Neural cell (in vitro differentiated cells): ENCODE measurements at regions not wholly inside any gene's neighbourhood (a gene's known extent, or its start where the extent isn't known, plus 50 kb on each side); places are given as distances from the start of the nearest gene placed in this dataset.

Source experiments
- H2AFZ ChIP-seq: fragments of 200-600, 300-800 bp; sonication (generic), shearing (Covaris generic); 2 replicates; pipeline ENCODE4 v1.6.0; 2014; ENCODE audit warnings: low read depth, mild to moderate bottlenecking, antibody characterized with exemption, low read length, moderate library complexity
- H3F3A ChIP-seq: fragments of 200-600 bp; shearing (Covaris generic); 2 replicates; pipeline ENCODE4 v1.6.1; 2016; ENCODE audit warnings: mild to moderate bottlenecking, moderate library complexity, mixed read lengths, antibody characterized with exemption, low read length; ENCODE audit not compliant: insufficient read depth, poor library complexity, severe bottlenecking
- H3K27ac ChIP-seq: fragments of 200-600, 300-800 bp; sonication (generic), shearing (Covaris generic); 2 replicates; pipeline ENCODE4 v1.5.1; 2014; ENCODE audit warnings: mild to moderate bottlenecking, low read length, moderate library complexity
- H3K27me3 ChIP-seq: fragments of 300-800, 200-600 bp; sonication (generic), shearing (Covaris generic); 2 replicates; pipeline ENCODE4 v1.6.0; 2014; ENCODE audit warnings: mild to moderate bottlenecking, low read depth, low read length, moderate library complexity; ENCODE audit not compliant: insufficient read depth
- H3K36me3 ChIP-seq: fragments of 300-800, 200-600 bp; sonication (generic), shearing (Covaris generic); 2 replicates; pipeline ENCODE4 v1.5.1; 2014; ENCODE audit warnings: mild to moderate bottlenecking, antibody characterized with exemption, low read length, moderate library complexity; ENCODE audit not compliant: insufficient read depth
- H3K4me2 ChIP-seq: fragments of 300-800, 200-600 bp; sonication (generic), shearing (Covaris generic); 2 replicates; pipeline ENCODE4 v1.6.0; 2014; ENCODE audit warnings: mild to moderate bottlenecking, low read length
- H3K4me3 ChIP-seq: fragments of 300-800, 200-600 bp; sonication (generic), shearing (Covaris generic); 2 replicates; pipeline ENCODE4 v1.5.1; 2014; ENCODE audit warnings: mild to moderate bottlenecking, low read length, moderate library complexity
- H3K79me2 ChIP-seq: fragments of 200-600 bp; shearing (Covaris generic); replicated peaks from 2 replicates; pipeline ENCODE4 v1.6.0; 2014; ENCODE audit warnings: mild to moderate bottlenecking, low read length, moderate library complexity; ENCODE audit not compliant: insufficient read depth
- H3K9ac ChIP-seq: fragments of 300-800, 200-600 bp; sonication (generic), shearing (Covaris generic); 2 replicates; pipeline ENCODE4 v1.6.1; 2016; ENCODE audit warnings: mild to moderate bottlenecking, low read length, mixed read lengths
- H3K9me2 ChIP-seq: fragments of 200-600 bp; shearing (Covaris generic); 2 replicates; pipeline ENCODE4 v1.6.1; 2016; ENCODE audit warnings: mild to moderate bottlenecking, low read length, mixed read lengths; ENCODE audit not compliant: insufficient read depth
- H3K9me3 ChIP-seq: fragments of 200-600, 300-800 bp; sonication (generic), shearing (Covaris generic); 2 replicates; pipeline ENCODE4 v1.6.1; 2016; ENCODE audit warnings: mild to moderate bottlenecking, mixed run types, low read length, moderate library complexity, mixed read lengths
- H4K20me1 ChIP-seq: fragments of 200-600 bp; shearing (Covaris generic); 2 replicates; pipeline ENCODE4 v1.6.1; 2016; ENCODE audit warnings: mild to moderate bottlenecking, mixed run types; ENCODE audit not compliant: insufficient read depth
- CTCF ChIP-seq: fragments of 450-650 bp; IDR thresholded peaks from 2 replicates; pipeline ENCODE4 v1.5.1; 2014; ENCODE audit warnings: antibody characterized with exemption, mild to moderate bottlenecking, moderate library complexity; ENCODE audit not compliant: poor library complexity, severe bottlenecking
- EP300 ChIP-seq: fragments of 450-650 bp; conservative IDR thresholded peaks from 2 replicates; pipeline ENCODE4 v1.6.1; 2014; ENCODE audit warnings: antibody characterized with exemption, mild to moderate bottlenecking, moderate library complexity; ENCODE audit not compliant: poor library complexity, severe bottlenecking
- EZH2 ChIP-seq: fragments of 200-600, 300-800 bp; shearing (Covaris generic), sonication (generic); IDR thresholded peaks from 2 replicates; pipeline ENCODE4 v1.6.1; 2014; ENCODE audit warnings: antibody characterized with exemption, low read length, borderline replicate concordance, mild to moderate bottlenecking; ENCODE audit not compliant: insufficient read depth, poor library complexity, severe bottlenecking
- MXI1 ChIP-seq: fragments of 450-650 bp; conservative IDR thresholded peaks from 2 replicates; pipeline ENCODE4 v1.6.1; 2014; ENCODE audit warnings: antibody characterized with exemption, mild to moderate bottlenecking; ENCODE audit not compliant: poor library complexity, severe bottlenecking
- POLR2AphosphoS5 ChIP-seq: IDR thresholded peaks from 2 replicates; pipeline ENCODE4 v1.6.1; 2012
- RAD21 ChIP-seq: fragments of 450-650 bp; conservative IDR thresholded peaks from 2 replicates; pipeline ENCODE4 v1.6.1; 2014; ENCODE audit warnings: antibody characterized with exemption, mild to moderate bottlenecking, moderate library complexity
- REST ChIP-seq: IDR thresholded peaks from 2 replicates; pipeline ENCODE4 v1.6.1; 2012; ENCODE audit warnings: borderline replicate concordance
- SMC3 ChIP-seq: fragments of 450-650 bp; conservative IDR thresholded peaks from 2 replicates; pipeline ENCODE4 v1.6.1; 2014; ENCODE audit warnings: antibody characterized with exemption, mild to moderate bottlenecking, moderate library complexity; ENCODE audit not compliant: poor library complexity
- TAF1 ChIP-seq: IDR thresholded peaks from 2 replicates; pipeline ENCODE4 v1.6.1; 2012; ENCODE audit warnings: low read depth

GRCh38 chr14:22508150-22508457, 80.9 kb downstream of the DAD1 start:
- no peaks in the 10 kb centered on the region for H3K9me2 ChIP-seq
- H3K9me3 ChIP-seq = no peaks in the 10 kb centered on the region
- no peak overlapping the region for H3K4me2 ChIP-seq
- TF ChIP-seq EP300 (no peak), RAD21 (no peak), SMC3 (no peak), MXI1 (no peak), POLR2AphosphoS5 (no peak), TAF1 (no peak), EZH2 (no peak), REST (no peak), CTCF (no peak)
- H3K4me3 ChIP-seq = no peak overlapping the region
- no peaks in the 10 kb centered on the region for H3K36me3 ChIP-seq
- H2AFZ ChIP-seq = no peak overlapping the region
- H3K27ac ChIP-seq = no peak overlapping the region
- H4K20me1 ChIP-seq = no peaks in the 10 kb centered on the region
- H3K27me3 ChIP-seq = no peaks in the 10 kb centered on the region
- no peaks in the 10 kb centered on the region for H3F3A ChIP-seq
- no peak overlapping the region for H3K9ac ChIP-seq
- no peaks in the 10 kb centered on the region for H3K79me2 ChIP-seq

- no peak overlapping the region for H3K9ac ChIP-seq
- H3K4me2 ChIP-seq = peak overlapping the region; percentile 12
- TF ChIP-seq EP300 (no peak), POLR2AphosphoS5 (no peak), MXI1 (no peak), SMC3 (no peak), RAD21 (no peak)
- no peaks in the 10 kb centered on the region for H3F3A ChIP-seq
- H3K9me3 ChIP-seq = no peaks in the 10 kb centered on the region
- no peaks in the 10 kb centered on the region for H3K79me2 ChIP-seq
- no peaks in the 10 kb centered on the region for H3K36me3 ChIP-seq
- H3K4me3 ChIP-seq = no peak overlapping the region
- H3K27ac ChIP-seq = peak overlapping the region; percentile 4
- no peaks in the 10 kb centered on the region for H4K20me1 ChIP-seq
- no peaks in the 10 kb centered on the region for H3K9me2 ChIP-seq
- no peak overlapping the region for H2AFZ ChIP-seq
- H3K27me3 ChIP-seq = no peaks in the 10 kb centered on the region
Observed at GRCh38 chr14:22506778-22507351, 82.2 kb downstream of the DAD1 start.

- TF ChIP-seq SMC3 (no peak), MXI1 (no peak), RAD21 (no peak), CTCF (no peak), EP300 (no peak), POLR2AphosphoS5 (no peak), REST (no peak), EZH2 (no peak), TAF1 (no peak)
- Histone ChIP-seq H3K36me3 (no peaks in the 10 kb centered on the region), H3K9me3 (no peaks in the 10 kb centered on the region), H3K4me2 (no peak overlapping the region), H3K4me3 (no peak overlapping the region), H3K9me2 (no peaks in the 10 kb centered on the region), H3F3A (no peaks in the 10 kb centered on the region), H3K27me3 (no peaks in the 10 kb centered on the region), H3K79me2 (no peaks in the 10 kb centered on the region), H2AFZ (no peak overlapping the region), H3K27ac (no peak overlapping the region), H3K9ac (no peak overlapping the region), H4K20me1 (no peaks in the 10 kb centered on the region)
Observed at GRCh38 chr14:22506378-22506710, 82.7 kb downstream of the DAD1 start.
